Renal cortical epithelial cell (primary cell): ENCODE measurements at regions not wholly inside any gene's neighbourhood (a gene's known extent, or its start where the extent isn't known, plus 50 kb on each side); places are given as distances from the start of the nearest gene placed in this dataset.
A peak's percentile ranks its signal among the peaks of the same experiment; 100 is the strongest.

Experiments
- DNase-seq: peaks from one replicate; pipeline ENCODE4 v3.0.0-alpha.2; 2011; ENCODE audit warnings: low read depth

- no peak for DNase-seq
Observed at GRCh38 chr5:58113172-58113571, 346.7 kb downstream of the PLK2 start.

DNA sequence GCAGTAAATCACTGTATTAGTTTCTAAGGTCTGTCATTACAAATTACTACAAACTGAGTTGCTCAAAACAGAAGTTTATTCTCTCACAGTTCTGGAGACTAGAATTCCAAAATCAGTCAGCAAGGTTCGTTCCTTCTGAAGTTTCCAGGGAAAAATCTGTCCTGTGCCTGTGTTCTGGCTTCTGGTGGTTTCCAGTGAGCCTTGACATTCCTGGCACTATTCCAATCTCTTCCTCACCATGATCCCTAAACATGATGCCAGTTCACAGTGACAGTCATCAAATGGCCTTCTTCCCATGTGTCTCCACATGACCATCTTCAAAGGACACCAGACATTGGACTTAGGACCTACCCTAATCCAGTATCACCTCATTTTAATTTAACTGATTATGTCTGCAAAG, 351.4 kb downstream of the PLK2 start:
- DNase-seq: peak; percentile 57

DNA sequence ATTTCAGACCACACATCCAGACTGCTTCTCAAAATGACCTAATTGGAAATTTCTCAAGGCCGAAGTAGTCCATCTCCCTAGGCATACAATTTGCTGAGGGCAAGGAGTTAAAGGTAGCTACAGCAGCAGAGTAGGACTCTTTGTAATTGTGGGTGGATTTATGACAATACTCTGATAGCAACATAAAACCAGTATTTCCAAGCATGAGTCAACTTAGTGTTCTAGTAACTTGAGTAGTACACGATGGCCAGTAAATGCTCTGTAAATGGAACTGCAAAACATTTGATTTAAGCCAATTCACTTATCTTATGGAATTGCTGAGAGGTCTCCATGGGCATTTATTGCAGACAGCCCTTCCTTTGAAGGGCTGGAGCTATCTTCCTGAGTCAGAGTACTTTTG, 352.2 kb downstream of the PLK2 start:
- DNase-seq: peak; percentile 74

GRCh38 chr5:58106754-58107410, 353.0 kb downstream of the PLK2 start:
- DNase-seq: no peak

- DNase-seq: no peak
Observed at GRCh38 chr5:58105836-58106235, 354.1 kb downstream of the PLK2 start.

GRCh38 chr5:58099257-58099656, 360.6 kb downstream of the PLK2 start:
- no peak for DNase-seq

DNA sequence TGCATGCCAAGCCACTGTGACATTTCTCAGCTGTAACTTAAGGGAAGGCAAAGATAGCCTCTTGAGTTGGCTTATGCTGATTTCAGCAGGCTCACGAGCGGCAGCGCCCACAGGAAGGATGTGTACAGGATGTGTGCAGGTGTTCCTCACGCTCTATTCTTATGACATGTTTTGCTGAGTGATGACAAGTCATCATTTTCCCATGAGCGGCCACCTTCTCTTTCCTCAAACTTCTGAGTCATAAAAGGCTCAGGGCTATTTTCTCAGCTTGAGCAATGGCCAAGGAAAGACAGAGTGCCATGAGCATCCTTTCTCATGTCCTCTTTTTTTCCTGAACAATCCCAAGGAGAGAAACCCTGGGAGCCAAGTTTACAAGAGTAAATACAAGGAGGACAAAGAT, 365.9 kb downstream of the PLK2 start:
- peak; percentile 68 for DNase-seq

GRCh38 chr5:58090704-58091103, 369.2 kb downstream of the PLK2 start:
- no peak for DNase-seq

GRCh38 chr5:58088941-58089340, 370.9 kb downstream of the PLK2 start:
- DNase-seq: no peak

DNA sequence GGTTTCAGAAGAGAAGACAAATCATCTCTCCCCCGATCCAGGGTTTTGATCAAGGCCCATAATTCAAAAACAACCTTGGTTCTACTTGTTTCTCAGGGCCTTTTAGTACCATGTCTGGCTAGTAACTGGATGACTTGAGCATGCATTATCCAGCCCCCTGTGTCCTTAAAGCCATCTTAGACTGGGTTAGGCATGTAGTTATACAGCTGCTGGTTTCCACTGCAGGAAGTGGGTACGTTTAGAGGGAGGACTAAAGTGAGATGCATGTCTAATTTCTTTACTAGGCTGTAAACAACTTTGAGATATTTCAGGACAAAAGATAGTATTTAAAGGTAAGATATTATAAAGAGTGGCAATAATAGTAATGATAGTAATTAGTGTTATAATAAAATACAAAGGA, 372.0 kb downstream of the PLK2 start:
- DNase-seq: no peak

DNA sequence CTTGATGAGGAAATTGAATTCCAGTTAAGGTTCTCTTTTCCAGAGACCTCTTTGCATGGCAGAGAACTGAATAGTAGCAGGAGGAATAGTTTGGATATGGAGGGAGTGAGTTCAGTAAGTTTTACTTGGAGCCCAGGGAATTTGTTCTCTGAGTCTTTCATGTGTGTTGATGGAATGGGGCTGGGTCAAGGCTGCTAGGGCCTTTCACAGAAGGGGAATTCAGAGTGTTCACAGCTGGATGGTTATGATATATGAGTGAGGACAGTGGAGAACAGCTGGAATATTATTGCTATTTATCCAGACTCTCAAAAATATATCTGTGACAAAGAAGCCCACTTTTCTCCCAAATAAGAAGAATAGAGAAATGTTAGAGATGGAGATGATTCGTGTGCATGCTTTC, 372.8 kb downstream of the PLK2 start:
- DNase-seq: no peak

- DNase-seq: peak; percentile 86
Observed at GRCh38 chr5:58085800-58086199, 374.1 kb downstream of the PLK2 start.

GRCh38 chr5:58081435-58081834, 378.5 kb downstream of the PLK2 start:
- no peak for DNase-seq

DNA sequence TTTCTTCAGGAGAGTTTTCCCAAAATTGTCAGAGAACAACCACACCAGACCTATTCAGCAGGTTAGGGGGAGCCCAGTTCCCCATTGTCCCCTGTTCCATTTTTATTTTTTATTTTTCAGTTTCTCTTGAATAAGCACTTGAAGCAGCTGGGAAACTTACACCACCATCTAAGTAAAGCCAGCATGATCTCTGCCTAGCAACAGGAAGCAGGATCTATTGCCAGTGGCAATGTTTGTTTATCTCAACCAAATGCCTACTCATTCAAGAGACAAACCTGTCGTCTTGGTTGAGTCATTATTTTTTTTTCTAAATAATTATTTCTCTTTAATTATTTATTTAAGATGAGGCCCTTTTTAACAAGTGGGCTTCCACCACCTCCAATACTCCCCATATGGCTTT, 379.3 kb downstream of the PLK2 start:
- peak; percentile 83 for DNase-seq

- DNase-seq: peak; percentile 35
Observed at GRCh38 chr5:58077966-58078365, 381.9 kb downstream of the PLK2 start.

- DNase-seq: no peak
Observed at GRCh38 chr5:58077416-58077815, 382.5 kb downstream of the PLK2 start.

DNA sequence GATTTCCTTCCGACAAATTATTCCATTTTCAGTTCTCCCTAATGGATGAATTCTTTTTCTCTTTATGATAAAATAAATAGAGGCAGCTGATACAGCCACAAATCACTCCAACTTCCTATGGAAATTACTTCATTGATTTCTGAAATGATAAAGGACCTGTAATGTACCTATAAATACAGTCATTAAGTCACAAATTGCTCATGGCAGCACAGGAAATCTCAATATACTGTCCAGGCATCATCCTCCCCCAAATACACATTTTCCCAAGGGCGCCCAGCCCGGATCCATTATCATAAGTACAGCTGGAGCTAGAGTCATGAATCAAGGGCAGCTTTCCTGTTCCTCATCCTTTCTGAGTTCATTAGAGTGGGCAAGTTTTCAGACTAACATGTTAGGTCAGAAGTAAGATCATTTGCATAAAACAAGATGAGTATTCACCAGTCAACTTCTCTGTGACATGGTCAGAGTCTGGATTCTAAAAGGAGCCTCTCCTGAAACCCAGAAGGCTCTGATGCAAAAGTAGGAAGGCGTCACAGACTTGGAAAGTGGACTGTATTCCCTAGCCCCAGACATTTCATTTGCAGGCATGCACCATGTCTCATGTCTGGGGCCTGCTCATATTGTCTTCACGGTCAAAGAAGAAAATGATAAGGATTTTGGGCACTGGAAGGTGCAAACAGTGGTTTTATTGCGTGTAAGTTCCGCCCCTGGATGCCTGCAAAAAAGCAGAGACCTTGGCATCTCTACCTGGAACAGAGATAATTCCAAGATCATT, 383.2 kb downstream of the PLK2 start:
- DNase-seq: no peak

GRCh38 chr5:58075907-58076306, 384.0 kb downstream of the PLK2 start:
- no peak for DNase-seq

GRCh38 chr5:58074717-58075116, 385.2 kb downstream of the PLK2 start:
- DNase-seq: no peak

DNA sequence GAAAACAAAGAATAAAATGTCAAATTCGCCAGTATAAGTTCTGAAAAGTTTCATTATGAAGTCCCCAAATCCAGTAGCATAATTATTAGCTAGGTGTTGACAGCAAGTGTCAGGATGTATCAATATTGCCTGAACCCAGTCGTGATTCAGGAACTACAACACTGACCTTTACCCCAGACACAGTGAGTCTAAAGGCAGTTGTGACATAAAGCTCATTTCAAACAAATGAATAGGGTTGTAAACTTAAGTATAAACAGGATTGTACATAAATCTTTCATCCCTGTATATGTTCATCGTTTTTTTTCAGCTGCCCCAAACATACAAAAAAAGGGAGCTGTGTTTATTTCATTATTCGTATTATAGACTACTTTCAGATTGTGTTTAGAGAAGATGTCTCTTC, 385.7 kb downstream of the PLK2 start:
- DNase-seq: no peak

DNA sequence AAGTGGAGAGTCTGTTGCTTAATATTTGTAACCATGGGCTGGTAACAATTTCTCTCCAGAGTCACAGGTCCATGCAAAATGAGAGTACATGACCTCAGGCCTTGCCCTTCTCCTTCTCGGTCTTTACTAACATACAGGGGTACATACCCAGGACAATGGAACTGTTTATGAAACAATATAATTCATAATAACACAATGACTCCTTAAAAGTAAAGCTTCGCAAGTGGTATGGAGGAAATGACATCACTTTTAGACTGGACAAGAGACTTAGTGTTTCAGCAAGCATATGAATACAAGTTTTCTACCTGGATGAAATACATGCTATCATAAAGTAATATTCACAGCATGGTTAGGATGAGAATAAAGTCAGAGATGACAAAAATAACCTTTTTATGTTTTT, 386.6 kb downstream of the PLK2 start:
- no peak for DNase-seq

- DNase-seq: peak; percentile 15
Observed at GRCh38 chr5:58072300-58072965, 387.5 kb downstream of the PLK2 start.

DNA sequence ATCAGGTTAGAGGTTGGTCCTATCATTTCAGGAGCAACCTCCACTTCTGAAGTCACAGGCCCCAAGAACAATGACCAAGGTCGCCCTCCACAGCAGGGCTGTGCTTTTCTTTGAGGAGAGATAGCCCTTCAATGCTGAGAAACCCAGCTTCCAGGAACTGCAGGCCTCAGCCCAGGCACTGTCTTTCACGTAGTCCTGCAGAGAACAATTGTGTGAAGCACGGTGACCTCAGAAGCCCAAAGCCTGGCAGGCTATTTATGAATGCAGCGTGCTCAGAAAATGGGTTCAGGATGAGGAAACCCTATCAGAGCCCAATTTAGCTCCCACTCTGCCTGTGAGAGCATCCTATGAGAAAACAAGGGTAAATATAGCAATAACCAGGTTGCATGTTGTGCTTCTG, 388.3 kb downstream of the PLK2 start:
- no peak for DNase-seq
